B cell (primary cell): ENCODE measurements at regions not wholly inside any gene's neighbourhood (a gene's known extent, or its start where the extent isn't known, plus 50 kb on each side); places are given as distances from the start of the nearest gene placed in this dataset.

ENCODE experiments used
- CTCF ChIP-seq: fragments of 200-600 bp; IDR thresholded peaks from one replicate; pipeline ENCODE4 v1.8.0; 2022; ENCODE audit warnings: antibody characterized with exemption, mild to moderate bottlenecking
- EZH2 ChIP-seq: IDR thresholded peaks from 2 replicates; pipeline ENCODE4 v1.6.1; 2012; ENCODE audit warnings: borderline replicate concordance, low read depth, mild to moderate bottlenecking, moderate library complexity, low read length; ENCODE audit not compliant: insufficient read depth, poor library complexity, severe bottlenecking

GRCh38 chr3:6771171-6771570, 89.7 kb upstream of the GRM7 start:
- TF ChIP-seq CTCF: no peak
- no peak for TF ChIP-seq EZH2
